Smooth muscle cell (in vitro differentiated cells): ENCODE measurements at regions not wholly inside any gene's neighbourhood (a gene's known extent, or its start where the extent isn't known, plus 50 kb on each side); places are given as distances from the start of the nearest gene placed in this dataset.

ENCODE experiments used
- DNase-seq: peaks from one replicate; lab custom pipeline; 2025; ENCODE audit not compliant: unreplicated experiment; lab: John Stamatoyannopoulos, UW
- H2AFZ ChIP-seq: fragments of 200-600 bp; sonication (generic); 2 replicates; pipeline ENCODE4 v1.6.0; 2016; ENCODE audit warnings: antibody characterized with exemption, low read depth, mild to moderate bottlenecking
- H3F3A ChIP-seq: fragments of 200-600 bp; sonication (generic); 2 replicates; pipeline ENCODE4 v1.6.0; 2017; ENCODE audit warnings: antibody characterized with exemption, low read depth
- H3K27ac ChIP-seq: fragments of 200-600 bp; sonication (generic); 2 replicates; pipeline ENCODE4 v1.5.1; 2016; ENCODE audit warnings: low read depth, mild to moderate bottlenecking
- H3K27me3 ChIP-seq: fragments of 200-600 bp; sonication (generic); 2 replicates; pipeline ENCODE4 v1.6.1; 2016; ENCODE audit warnings: low read depth, mild to moderate bottlenecking
- H3K36me3 ChIP-seq: fragments of 200-600 bp; sonication (generic); 2 replicates; pipeline ENCODE4 v1.5.1; 2016; ENCODE audit warnings: low read depth
- H3K4me1 ChIP-seq: fragments of 200-600 bp; sonication (generic); 2 replicates; pipeline ENCODE4 v1.5.1; 2016; ENCODE audit warnings: low read depth
- H3K4me2 ChIP-seq: fragments of 200-600 bp; sonication (generic); 2 replicates; pipeline ENCODE4 v1.6.0; 2016; ENCODE audit warnings: mild to moderate bottlenecking
- H3K4me3 ChIP-seq: fragments of 200-600 bp; sonication (generic); 2 replicates; pipeline ENCODE4 v1.5.1; 2016; ENCODE audit warnings: mild to moderate bottlenecking
- H3K79me2 ChIP-seq: fragments of 200-600 bp; sonication (generic); 2 replicates; pipeline ENCODE4 v1.6.0; 2016; ENCODE audit warnings: low read depth, mild to moderate bottlenecking
- H3K9ac ChIP-seq: fragments of 200-600 bp; sonication (generic); 2 replicates; pipeline ENCODE4 v1.6.0; 2016; ENCODE audit warnings: low read depth
- H3K9me3 ChIP-seq: fragments of 200-600 bp; sonication (generic); replicated peaks from 2 replicates; pipeline ENCODE4 v1.5.1; 2016; ENCODE audit warnings: low read depth
- H4K20me1 ChIP-seq: fragments of 200-600 bp; sonication (generic); 2 replicates; pipeline ENCODE4 v1.6.0; 2016; ENCODE audit warnings: low read depth
- CTCF ChIP-seq: fragments of 200-600 bp; sonication (generic); IDR thresholded peaks from 2 replicates; pipeline ENCODE4 v1.5.1; 2017; ENCODE audit warnings: borderline replicate concordance, mild to moderate bottlenecking, antibody characterized with exemption; ENCODE audit not compliant: insufficient read depth, poor library complexity, severe bottlenecking
- WGBS: methylation state at CpG from one replicate; pipeline ENCODE4 v1.1.7; 2016; ENCODE audit warnings: low lambda C conversion rate; 5-methylcytosine and 5-hydroxymethylcytosine counted together

GRCh38 chr2:234747032-234747431 lies 204.8 kb upstream of the SH3BP4 start:
- Histone ChIP-seq H3K4me3 (no peak overlapping the region), H3K4me2 (no peak overlapping the region), H3K9me3 (no peaks in the 10 kb centered on the region), H3F3A (no peaks in the 10 kb centered on the region), H3K27ac (no peak overlapping the region), H3K27me3 (no peaks in the 10 kb centered on the region), H3K9ac (no peak overlapping the region), H3K4me1 (no peaks in the 10 kb centered on the region), H2AFZ (no peak overlapping the region), H4K20me1 (no peaks in the 10 kb centered on the region), H3K79me2 (no peaks in the 10 kb centered on the region), H3K36me3 (no peaks in the 10 kb centered on the region)
- DNase-seq, result no peak
- no peak for TF ChIP-seq CTCF

DNA sequence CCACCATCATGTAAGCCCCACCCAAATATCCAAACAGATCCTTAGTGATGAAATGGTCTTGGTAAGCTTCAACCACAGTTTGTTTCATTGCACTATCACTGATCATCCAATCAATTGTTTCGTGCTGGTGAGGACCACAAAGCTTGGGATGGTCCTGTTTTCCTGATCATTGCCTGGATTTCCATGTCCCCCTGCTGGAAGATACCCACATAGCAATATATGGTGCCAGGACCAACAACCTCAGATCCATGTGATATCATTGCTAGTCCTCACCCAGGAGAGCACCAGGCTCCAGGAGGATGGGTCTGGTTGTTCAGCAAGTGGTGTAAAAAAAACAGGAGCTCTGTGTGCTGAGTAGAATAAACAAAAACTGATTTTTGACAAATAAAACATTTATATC lies 206.5 kb upstream of the SH3BP4 start:
- Histone ChIP-seq H3K9ac (no peak overlapping the region), H4K20me1 (no peaks in the 10 kb centered on the region), H3K27ac (no peak overlapping the region), H3K27me3 (no peaks in the 10 kb centered on the region), H3K36me3 (no peaks in the 10 kb centered on the region), H3F3A (no peaks in the 10 kb centered on the region), H3K4me3 (no peak overlapping the region), H3K4me2 (no peak overlapping the region), H3K9me3 (no peaks in the 10 kb centered on the region), H3K4me1 (no peaks in the 10 kb centered on the region), H2AFZ (no peak overlapping the region), H3K79me2 (no peaks in the 10 kb centered on the region)
- DNase-seq, result no peak
- 100% methylated on average over 1 of the region's 1 CpG for WGBS
- peak; percentile 9 for TF ChIP-seq CTCF

GRCh38 chr2:234741976-234742375 lies 209.8 kb upstream of the SH3BP4 start:
- no peaks in the 10 kb centered on the region for H3K36me3 ChIP-seq
- H3K4me3 ChIP-seq, result no peak overlapping the region
- no peak for TF ChIP-seq CTCF
- peak overlapping the region; percentile 37 for H3K27ac ChIP-seq
- H3K9ac ChIP-seq, result no peak overlapping the region
- no peak overlapping the region for H3K4me2 ChIP-seq
- no peaks in the 10 kb centered on the region for H3F3A ChIP-seq
- H3K9me3 ChIP-seq, result no peaks in the 10 kb centered on the region
- H3K79me2 ChIP-seq, result no peaks in the 10 kb centered on the region
- H3K4me1 ChIP-seq, result no peaks in the 10 kb centered on the region
- H2AFZ ChIP-seq, result peak overlapping the region; percentile 78
- H4K20me1 ChIP-seq, result no peaks in the 10 kb centered on the region
- DNase-seq, result no peak
- no peaks in the 10 kb centered on the region for H3K27me3 ChIP-seq

- Histone ChIP-seq H3K79me2 (no peaks in the 10 kb centered on the region), H4K20me1 (no peaks in the 10 kb centered on the region)
- no peak for TF ChIP-seq CTCF
Measured at GRCh38 chr2:234739061-234739460, 212.8 kb upstream of the SH3BP4 start.

More at GRCh38 chr2:234739061-234739460, 212.8 kb upstream of the SH3BP4 start:
- H3F3A ChIP-seq, result no peaks in the 10 kb centered on the region
- H3K27me3 ChIP-seq, result no peaks in the 10 kb centered on the region
- no peaks in the 10 kb centered on the region for H3K4me1 ChIP-seq
- no peaks in the 10 kb centered on the region for H3K36me3 ChIP-seq
- no peak overlapping the region for H3K4me2 ChIP-seq
- H2AFZ ChIP-seq, result no peak overlapping the region
- no peak overlapping the region for H3K9ac ChIP-seq
- peaks cover 7% of the 10 kb centered on the region for H3K9me3 ChIP-seq
- H3K4me3 ChIP-seq, result no peak overlapping the region
- H3K27ac ChIP-seq, result no peak overlapping the region
- no peak for DNase-seq
